ENCODE measurements at regions not wholly inside any gene's neighbourhood (a gene's known extent, or its start where the extent isn't known, plus 50 kb on each side); places are given as distances from the start of the nearest gene placed in this dataset.

GRCh38 chr2:144237108-144237507, 282.8 kb downstream of the ZEB2 start:
- no peak for DNase-seq (ENCODE audit: extremely low spot score, unreplicated experiment)
- H3K36me3 Mint-ChIP-seq (ENCODE audit: unreplicated experiment) = no peaks in the 10 kb centered on the region
- no peaks in the 10 kb centered on the region for H3K9me3 Mint-ChIP-seq (ENCODE audit: unreplicated experiment)
- H3K4me3 Mint-ChIP-seq (ENCODE audit: unreplicated experiment) = no peak overlapping the region
- H3K4me1 Mint-ChIP-seq (ENCODE audit: unreplicated experiment) = peaks cover 12% of the 10 kb centered on the region
- no peaks in the 10 kb centered on the region for H3K27me3 Mint-ChIP-seq (ENCODE audit: unreplicated experiment)
- H3K27ac Mint-ChIP-seq (ENCODE audit: unreplicated experiment) = no peak overlapping the region
- TF ChIP-seq CTCF (IDR thresholded peaks at IDR 0.05) = no peak

- H3K27me3 Mint-ChIP-seq (ENCODE audit: unreplicated experiment) = no peaks in the 10 kb centered on the region
- no peak overlapping the region for H3K4me3 Mint-ChIP-seq (ENCODE audit: unreplicated experiment)
- no peak overlapping the region for H3K27ac Mint-ChIP-seq (ENCODE audit: unreplicated experiment)
- no peak for TF ChIP-seq CTCF (IDR thresholded peaks at IDR 0.05)
- no peaks in the 10 kb centered on the region for H3K36me3 Mint-ChIP-seq (ENCODE audit: unreplicated experiment)
- DNase-seq (ENCODE audit: extremely low spot score, unreplicated experiment) = no peak
- H3K9me3 Mint-ChIP-seq (ENCODE audit: unreplicated experiment) = no peaks in the 10 kb centered on the region
- peaks cover 20% of the 10 kb centered on the region for H3K4me1 Mint-ChIP-seq (ENCODE audit: unreplicated experiment)
Observed at GRCh38 chr2:144235050-144235449, 284.9 kb downstream of the ZEB2 start.

- no peaks in the 10 kb centered on the region for H3K36me3 Mint-ChIP-seq (ENCODE audit: unreplicated experiment)
- H3K27me3 Mint-ChIP-seq (ENCODE audit: unreplicated experiment) = no peaks in the 10 kb centered on the region
- H3K4me3 Mint-ChIP-seq (ENCODE audit: unreplicated experiment) = no peak overlapping the region
- no peak for TF ChIP-seq CTCF (IDR thresholded peaks at IDR 0.05)
- H3K9me3 Mint-ChIP-seq (ENCODE audit: unreplicated experiment) = no peaks in the 10 kb centered on the region
- H3K4me1 Mint-ChIP-seq (ENCODE audit: unreplicated experiment) = peaks cover 22% of the 10 kb centered on the region
- H3K27ac Mint-ChIP-seq (ENCODE audit: unreplicated experiment) = no peak overlapping the region
- DNase-seq (ENCODE audit: extremely low spot score, unreplicated experiment) = no peak
Observed at GRCh38 chr2:144234542-144234871, 285.4 kb downstream of the ZEB2 start.

GRCh38 chr2:144233733-144234541, 286.0 kb downstream of the ZEB2 start:
- peaks cover 2% of the 10 kb centered on the region for H3K36me3 Mint-ChIP-seq (ENCODE audit: unreplicated experiment)
- H3K27me3 Mint-ChIP-seq (ENCODE audit: unreplicated experiment) = no peaks in the 10 kb centered on the region
- H3K4me1 Mint-ChIP-seq (ENCODE audit: unreplicated experiment) = peaks cover 27% of the 10 kb centered on the region
- no peaks in the 10 kb centered on the region for H3K9me3 Mint-ChIP-seq (ENCODE audit: unreplicated experiment)
- no peak overlapping the region for H3K27ac Mint-ChIP-seq (ENCODE audit: unreplicated experiment)
- TF ChIP-seq CTCF (IDR thresholded peaks at IDR 0.05) = no peak
- no peak for DNase-seq (ENCODE audit: extremely low spot score, unreplicated experiment)
- no peak overlapping the region for H3K4me3 Mint-ChIP-seq (ENCODE audit: unreplicated experiment)

GRCh38 chr2:144233317-144233716, 286.6 kb downstream of the ZEB2 start:
- Mint-ChIP-seq H3K4me1 (ENCODE audit: unreplicated experiment) (peaks cover 27% of the 10 kb centered on the region), H3K27ac (ENCODE audit: unreplicated experiment) (no peak overlapping the region), H3K4me3 (ENCODE audit: unreplicated experiment) (no peak overlapping the region), H3K9me3 (ENCODE audit: unreplicated experiment) (no peaks in the 10 kb centered on the region), H3K27me3 (ENCODE audit: unreplicated experiment) (no peaks in the 10 kb centered on the region), H3K36me3 (ENCODE audit: unreplicated experiment) (peaks cover 2% of the 10 kb centered on the region)
- DNase-seq (ENCODE audit: extremely low spot score, unreplicated experiment) = no peak
- no peak for TF ChIP-seq CTCF (IDR thresholded peaks at IDR 0.05)
